Neuronal stem cell (in vitro differentiated cells): ENCODE measurements at regions not wholly inside any gene's neighbourhood (a gene's known extent, or its start where the extent isn't known, plus 50 kb on each side); places are given as distances from the start of the nearest gene placed in this dataset.

Source experiments
- DNase-seq: peaks from one replicate; pipeline ENCODE4 v3.0.0-alpha.2; 2013; ENCODE audit warnings: low spot score
- H2AFZ ChIP-seq: one replicate; pipeline ENCODE4 v1.6.1; 2013; ENCODE audit warnings: mild to moderate bottlenecking, low read length, inconsistent platforms
- H2AK5ac ChIP-seq: 2 replicates; pipeline ENCODE4 v1.6.1; 2013; ENCODE audit warnings: low read depth, mild to moderate bottlenecking, inconsistent platforms, low read length, moderate library complexity, mixed read lengths
- H2BK120ac ChIP-seq: 2 replicates; pipeline ENCODE4 v1.6.1; 2013; ENCODE audit warnings: low read depth, mild to moderate bottlenecking, inconsistent platforms, low read length, moderate library complexity, mixed read lengths
- H2BK12ac ChIP-seq: one replicate; pipeline ENCODE4 v1.6.1; 2013; ENCODE audit warnings: low read length, inconsistent platforms
- H2BK15ac ChIP-seq: 2 replicates; pipeline ENCODE4 v1.6.1; 2013; ENCODE audit warnings: mild to moderate bottlenecking, low read length, inconsistent platforms, mixed read lengths
- H2BK5ac ChIP-seq: one replicate; pipeline ENCODE4 v1.6.1; 2013; ENCODE audit warnings: inconsistent platforms, mild to moderate bottlenecking, low read length, moderate library complexity
- H3K14ac ChIP-seq: one replicate; pipeline ENCODE4 v1.6.1; 2013; ENCODE audit warnings: low read length, inconsistent platforms
- H3K18ac ChIP-seq: 2 replicates; pipeline ENCODE4 v1.6.1; 2013; ENCODE audit warnings: low read length, inconsistent platforms
- H3K23ac ChIP-seq: 2 replicates; pipeline ENCODE4 v1.6.1; 2013; ENCODE audit warnings: low read depth, mild to moderate bottlenecking, mixed read lengths, low read length, inconsistent platforms; ENCODE audit not compliant: poor library complexity
- H3K27ac ChIP-seq: replicated peaks from 3 replicates; pipeline ENCODE4 v1.5.1; 2013; ENCODE audit warnings: low read length, inconsistent platforms
- H3K27me3 ChIP-seq, 3 experiments: 2 replicates each; pipeline ENCODE4 v1.6.1; 2013; ENCODE audit warnings: low read length in 3 of 3, mild to moderate bottlenecking in 2 of 3, inconsistent platforms in 1 of 3, low read depth in 1 of 3, mixed read lengths in 1 of 3, moderate library complexity in 1 of 3; ENCODE audit not compliant: control insufficient read depth in 3 of 3, insufficient read depth in 3 of 3
- H3K36me3 ChIP-seq, 2 donors: replicated peaks in 1 of 2; 2 replicates each; pipeline ENCODE4 v1.6.1; 2013; ENCODE audit warnings: low read length in 2 of 2; ENCODE audit not compliant: control insufficient read depth in 2 of 2, insufficient read depth in 2 of 2
- H3K4ac ChIP-seq: 2 replicates; pipeline ENCODE4 v1.6.1; 2013; ENCODE audit warnings: inconsistent platforms, mild to moderate bottlenecking, low read length, moderate library complexity
- H3K4me1 ChIP-seq, 2 donors: 1 replicate in 1 of 2; 2 replicates in 1 of 2; pipeline ENCODE4 v1.6.1; 2013; ENCODE audit warnings: low read length in 2 of 2, low read depth in 1 of 2; ENCODE audit not compliant: control insufficient read depth in 2 of 2, insufficient read depth in 1 of 2
- H3K4me2 ChIP-seq: one replicate; pipeline ENCODE4 v1.6.1; 2013; ENCODE audit warnings: mild to moderate bottlenecking, low read length, inconsistent platforms; ENCODE audit not compliant: insufficient read depth, poor library complexity, severe bottlenecking
- H3K4me3 ChIP-seq, 2 donors: 2 replicates each; pipeline ENCODE4 v1.5.1; 2013; ENCODE audit warnings: low read length in 2 of 2, mild to moderate bottlenecking in 2 of 2, inconsistent platforms in 1 of 2, moderate library complexity in 1 of 2
- H3K79me1 ChIP-seq: one replicate; pipeline ENCODE4 v1.6.1; 2013; ENCODE audit warnings: low read depth, mild to moderate bottlenecking, inconsistent platforms, low read length, moderate library complexity
- H3K9ac ChIP-seq: one replicate; pipeline ENCODE4 v1.6.1; 2013; ENCODE audit warnings: mild to moderate bottlenecking, low read depth, low read length, inconsistent platforms; ENCODE audit not compliant: poor library complexity
- H3K9me3 ChIP-seq, 2 donors: replicated peaks in 1 of 2; 2 replicates each; pipeline versions ENCODE3 to v1.6.1; 2013; ENCODE audit warnings: low read length in 2 of 2, mild to moderate bottlenecking in 2 of 2, inconsistent platforms in 1 of 2, low read depth in 1 of 2, mixed read lengths in 1 of 2, moderate library complexity in 1 of 2; ENCODE audit not compliant: control insufficient read depth in 2 of 2, insufficient read depth in 1 of 2
- H4K8ac ChIP-seq: one replicate; pipeline ENCODE4 v1.6.1; 2013; ENCODE audit warnings: low read depth, mild to moderate bottlenecking, inconsistent platforms, low read length, moderate library complexity
- H4K91ac ChIP-seq: one replicate; pipeline ENCODE4 v1.6.1; 2013; ENCODE audit warnings: low read length, low read depth, mild to moderate bottlenecking, inconsistent platforms; ENCODE audit not compliant: poor library complexity
- WGBS, 2 donors: extraction: QIAGEN DNeasy Blood & Tissue Kit; methylation state at CpG; one replicate each; pipeline ENCODE4 v1.1.7; 2013; ENCODE audit warnings: missing lambda C conversion rate in 2 of 2, mixed read lengths in 1 of 2; ENCODE audit not compliant: insufficient read length in 2 of 2, insufficient replicate concordance in 1 of 2; ENCODE audit errors: extremely low coverage in 2 of 2; 5-methylcytosine and 5-hydroxymethylcytosine counted together

DNA sequence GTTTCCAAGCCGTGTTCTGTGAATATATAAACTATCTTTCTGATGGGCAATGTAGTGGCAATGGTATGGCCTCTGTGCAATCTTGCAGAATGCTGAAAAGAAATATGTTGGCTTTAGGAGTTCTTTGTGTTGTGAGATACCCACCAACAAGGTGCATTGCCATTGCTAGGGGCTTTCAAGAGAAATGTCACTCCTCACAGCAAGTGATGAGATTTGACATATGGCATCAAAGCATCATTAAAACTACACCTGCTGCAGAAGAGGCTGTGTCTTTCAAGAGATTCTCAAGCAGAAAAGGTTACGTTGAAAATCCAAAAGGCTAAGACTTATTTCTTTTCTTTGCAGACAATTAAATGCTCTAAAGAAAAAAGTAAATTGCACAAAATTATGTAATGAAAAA is 1110.8 kb downstream of the CBLN2 start:
- Histone ChIP-seq H2BK12ac (no peak overlapping the region), H2AFZ (no peak overlapping the region), H3K27ac (no peak overlapping the region), H3K4me1 (peaks cover 0 to 3% of the 10 kb centered on the region in 2 donors), H2BK15ac (no peak overlapping the region), H4K91ac (no peak overlapping the region), H3K27me3 (no peaks in the 10 kb centered on the region), H2BK5ac (no peak overlapping the region), H3K4me3 (no peak overlapping the region), H4K8ac (no peak overlapping the region), H2AK5ac (no peak overlapping the region), H3K18ac (no peak overlapping the region), H2BK120ac (no peak overlapping the region), H3K9ac (no peak overlapping the region), H3K79me1 (no peaks in the 10 kb centered on the region), H3K23ac (no peak overlapping the region), H3K14ac (no peak overlapping the region), H3K4ac (no peak overlapping the region), H3K36me3 (no peaks in the 10 kb centered on the region), H3K9me3 (no peaks in the 10 kb centered on the region), H3K4me2 (no peak overlapping the region)
- WGBS, 2 donors, result no CpG with 5 or more reads among the region's 2 CpGs
- DNase-seq, result no peak

DNA sequence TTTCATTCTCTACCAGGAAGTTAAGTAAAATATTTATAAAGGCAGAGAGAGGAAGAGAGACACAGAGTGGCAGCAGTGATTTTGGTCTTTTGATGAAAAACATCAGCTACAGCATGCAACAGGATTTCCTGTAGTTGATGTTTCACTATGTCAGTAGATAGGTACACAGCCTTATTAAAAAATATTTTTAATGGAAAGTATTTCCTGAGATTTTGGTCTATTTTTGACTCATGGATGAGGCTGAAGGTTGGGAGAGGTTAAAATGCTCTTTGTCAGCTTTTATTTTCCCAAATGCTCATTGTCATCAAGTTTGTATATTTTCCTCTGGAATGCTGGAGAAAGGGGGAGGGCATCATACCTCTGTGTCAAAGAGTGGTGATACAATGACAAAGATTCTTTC is 1112.5 kb downstream of the CBLN2 start:
- Histone ChIP-seq H3K23ac (no peak overlapping the region), H3K4me1 (peaks cover 0 to 2% of the 10 kb centered on the region in 2 donors), H3K9me3 (no peaks in the 10 kb centered on the region), H3K4me3 (no peak overlapping the region), H3K36me3 (no peaks in the 10 kb centered on the region), H2AK5ac (no peak overlapping the region), H2BK120ac (no peak overlapping the region), H2BK5ac (no peak overlapping the region), H4K8ac (no peak overlapping the region), H3K79me1 (no peaks in the 10 kb centered on the region), H3K27ac (no peak overlapping the region), H3K4me2 (no peak overlapping the region), H2BK12ac (no peak overlapping the region), H2BK15ac (no peak overlapping the region), H3K9ac (no peak overlapping the region), H2AFZ (no peak overlapping the region), H4K91ac (no peak overlapping the region), H3K18ac (no peak overlapping the region), H3K27me3 (no peaks in the 10 kb centered on the region), H3K14ac (no peak overlapping the region), H3K4ac (no peak overlapping the region)
- DNase-seq, result no peak

DNA sequence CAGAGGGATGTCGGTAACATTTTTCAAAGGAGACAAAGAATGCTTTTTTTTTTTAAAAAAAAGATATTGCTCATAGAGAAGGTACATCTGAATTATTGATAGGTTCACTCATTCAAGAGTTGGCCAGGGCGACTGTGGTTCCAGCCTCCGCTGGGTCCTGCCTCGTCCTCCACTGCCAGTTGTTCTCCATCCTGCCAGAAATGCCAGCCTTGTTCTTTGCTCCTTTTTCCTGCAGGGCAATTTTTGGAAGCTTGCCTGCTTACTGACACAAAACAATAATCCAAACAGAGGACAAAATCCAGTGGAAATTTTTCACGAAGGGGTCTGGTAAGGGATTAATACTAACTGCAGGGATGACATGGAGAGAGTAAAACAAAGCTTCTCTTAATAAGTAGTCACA is 1113.0 kb downstream of the CBLN2 start:
- Histone ChIP-seq H2AFZ (no peak overlapping the region), H3K23ac (no peak overlapping the region), H4K91ac (no peak overlapping the region), H3K27ac (no peak overlapping the region), H3K79me1 (no peaks in the 10 kb centered on the region), H2BK5ac (no peak overlapping the region), H3K4me1 (peaks cover 0 to 2% of the 10 kb centered on the region in 2 donors), H3K4me3 (no peak overlapping the region), H3K18ac (no peak overlapping the region), H3K27me3 (no peaks in the 10 kb centered on the region), H2BK15ac (no peak overlapping the region), H3K9me3 (no peaks in the 10 kb centered on the region), H4K8ac (no peak overlapping the region), H2BK12ac (no peak overlapping the region), H3K36me3 (no peaks in the 10 kb centered on the region), H3K4me2 (no peak overlapping the region), H2BK120ac (no peak overlapping the region), H3K14ac (no peak overlapping the region), H2AK5ac (no peak overlapping the region), H3K9ac (no peak overlapping the region), H3K4ac (no peak overlapping the region)
- WGBS, 2 donors, result no CpG with 5 or more reads among the region's 5 CpGs
- no peak for DNase-seq

DNA sequence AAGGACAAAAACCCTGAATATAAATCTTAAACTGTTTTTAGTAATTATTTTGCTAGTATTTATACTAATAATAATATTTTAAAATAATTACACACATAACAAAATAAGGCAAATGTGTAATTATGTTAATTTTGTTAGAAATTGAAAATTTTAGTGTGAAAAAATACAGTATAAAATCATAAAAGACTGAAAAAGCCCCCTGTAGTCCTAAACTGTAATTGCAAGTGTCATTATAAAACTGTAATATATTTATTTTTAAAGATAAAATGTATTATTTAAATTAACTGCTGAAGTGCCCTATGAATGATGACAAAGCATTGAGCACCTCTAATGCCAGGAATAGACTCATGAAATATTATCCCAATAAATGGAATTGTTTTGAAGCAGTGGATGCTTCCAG is 1117.7 kb downstream of the CBLN2 start:
- Histone ChIP-seq H2BK120ac (no peak overlapping the region), H3K9ac (no peak overlapping the region), H3K9me3 (no peaks in the 10 kb centered on the region), H3K4ac (no peak overlapping the region), H3K36me3 (no peaks in the 10 kb centered on the region), H2BK12ac (no peak overlapping the region), H2AFZ (no peak overlapping the region), H4K8ac (no peak overlapping the region), H3K79me1 (no peaks in the 10 kb centered on the region), H3K18ac (no peak overlapping the region), H3K4me1 (peaks cover 0 to 2% of the 10 kb centered on the region in 2 donors), H3K27me3 (no peaks in the 10 kb centered on the region), H3K4me3 (no peak overlapping the region), H4K91ac (no peak overlapping the region), H2BK15ac (no peak overlapping the region), H3K23ac (no peak overlapping the region), H3K27ac (no peak overlapping the region), H2AK5ac (no peak overlapping the region), H2BK5ac (no peak overlapping the region), H3K4me2 (no peak overlapping the region), H3K14ac (no peak overlapping the region)
- no peak for DNase-seq
